ENCODE measurements at regions not wholly inside any gene's neighbourhood (a gene's known extent, or its start where the extent isn't known, plus 50 kb on each side); places are given as distances from the start of the nearest gene placed in this dataset.

DNA sequence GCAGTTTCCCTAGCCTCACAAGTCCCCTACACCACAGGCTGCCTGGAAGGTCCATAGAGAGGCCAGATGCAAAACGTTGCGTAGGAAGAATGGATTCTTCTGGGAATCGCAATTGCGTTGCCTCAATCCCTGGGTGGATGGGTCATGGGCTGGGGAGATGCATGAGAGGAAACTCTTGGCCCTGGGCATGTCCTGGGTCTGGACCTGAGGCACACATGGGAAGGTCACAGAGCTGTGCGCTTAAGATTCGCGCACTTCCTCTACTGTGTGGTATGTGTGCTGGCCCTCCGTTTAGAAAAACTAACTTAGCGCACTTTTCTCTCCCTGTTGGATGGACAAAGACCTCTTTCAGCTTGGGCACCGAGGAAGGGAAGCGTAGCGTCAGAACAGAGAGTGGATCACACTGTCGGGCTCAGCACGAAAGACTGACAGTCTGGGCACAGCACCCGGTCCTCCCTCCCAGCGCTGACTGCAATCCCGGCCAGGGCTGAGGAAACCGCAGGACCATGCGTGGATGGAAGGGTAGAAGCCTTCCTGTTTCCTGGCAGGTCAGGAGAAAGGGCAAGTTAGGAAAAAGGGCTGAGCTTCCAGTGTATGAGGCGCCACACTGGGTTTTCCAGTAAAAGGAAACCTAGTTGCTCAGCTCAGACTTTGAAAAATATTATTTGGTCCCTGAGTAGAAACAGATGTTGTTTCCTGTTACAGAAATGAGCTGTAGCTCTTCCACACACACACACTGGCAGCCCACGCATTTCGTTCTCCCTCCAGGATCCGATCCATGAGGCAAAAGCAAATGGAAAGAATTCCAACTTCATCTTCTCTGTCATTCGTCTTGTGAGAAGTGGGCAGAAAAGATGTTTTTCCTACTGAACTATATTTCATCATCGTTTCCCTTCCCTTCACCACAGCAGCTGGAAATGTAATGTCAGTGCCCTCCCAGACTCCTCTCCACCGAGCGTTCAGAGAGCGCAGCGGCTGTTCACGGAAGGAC lies 86.0 kb downstream of the ING1 start:
- Mint-ChIP-seq H3K4me1 (peaks cover 8% of the 10 kb centered on the region), H3K27ac (no peak overlapping the region), H3K27me3 (peaks cover 27% of the 10 kb centered on the region), H3K36me3 (no peaks in the 10 kb centered on the region), H3K4me3 (no peak overlapping the region), H3K9me3 (peaks cover 5% of the 10 kb centered on the region)

GRCh38 chr13:110801044-110801443 lies 87.5 kb downstream of the ING1 start:
- H3K36me3 Mint-ChIP-seq: no peaks in the 10 kb centered on the region
- H3K27ac Mint-ChIP-seq: no peak overlapping the region
- no peak overlapping the region for H3K4me3 Mint-ChIP-seq
- no peaks in the 10 kb centered on the region for H3K9me3 Mint-ChIP-seq
- peaks cover 27% of the 10 kb centered on the region for H3K27me3 Mint-ChIP-seq
- peaks cover 8% of the 10 kb centered on the region for H3K4me1 Mint-ChIP-seq

DNA sequence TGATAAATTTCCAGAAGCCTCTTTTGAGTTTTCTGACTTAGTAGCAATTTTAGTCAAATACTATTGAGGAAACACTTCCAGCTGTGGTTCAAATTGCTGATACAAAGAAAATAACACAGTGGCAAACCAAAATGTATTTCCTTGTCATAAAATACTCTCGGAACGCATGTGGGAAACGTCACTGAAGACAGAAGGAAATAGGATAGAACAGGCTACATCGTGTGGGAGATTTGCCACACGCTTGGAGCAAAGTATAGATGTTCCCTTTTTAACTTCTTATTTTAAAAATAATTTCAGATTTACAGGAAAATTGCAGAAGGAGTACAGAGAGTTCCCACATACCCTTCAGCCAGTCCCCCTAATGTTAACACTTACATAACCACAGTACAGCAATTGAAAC lies 88.8 kb downstream of the ING1 start:
- no peak overlapping the region for H3K27ac Mint-ChIP-seq
- no peaks in the 10 kb centered on the region for H3K36me3 Mint-ChIP-seq
- H3K9me3 Mint-ChIP-seq: no peaks in the 10 kb centered on the region
- peaks cover 8% of the 10 kb centered on the region for H3K4me1 Mint-ChIP-seq
- no peak overlapping the region for H3K4me3 Mint-ChIP-seq
- peaks cover 25% of the 10 kb centered on the region for H3K27me3 Mint-ChIP-seq

DNA sequence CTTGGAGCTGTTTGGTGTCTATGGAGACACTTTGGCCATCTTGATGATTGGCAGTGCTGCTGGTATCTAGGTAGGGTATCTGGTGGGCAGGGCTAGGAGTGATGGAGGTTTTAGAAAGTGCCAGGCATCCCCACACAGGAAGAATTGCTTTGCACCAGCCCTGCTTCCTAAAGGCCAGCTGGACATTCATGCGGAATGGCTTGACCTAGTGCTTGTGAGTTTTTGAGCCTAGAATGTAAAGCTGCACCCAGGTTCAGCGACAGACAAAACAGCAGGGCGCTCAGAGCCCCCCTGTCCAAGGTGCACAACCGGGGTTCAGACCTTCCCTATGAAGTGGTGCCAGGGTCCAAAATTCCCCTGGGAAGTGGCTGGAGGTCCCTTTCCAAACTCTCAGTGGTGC lies 93.1 kb downstream of the ING1 start:
- Mint-ChIP-seq H3K27ac (no peak overlapping the region), H3K36me3 (no peaks in the 10 kb centered on the region), H3K4me3 (no peak overlapping the region), H3K4me1 (peaks cover 4% of the 10 kb centered on the region), H3K27me3 (peaks cover 21% of the 10 kb centered on the region), H3K9me3 (no peaks in the 10 kb centered on the region)

GRCh38 chr13:110807546-110807945 lies 94.0 kb downstream of the ING1 start:
- no peaks in the 10 kb centered on the region for H3K9me3 Mint-ChIP-seq
- H3K36me3 Mint-ChIP-seq: no peaks in the 10 kb centered on the region
- H3K4me3 Mint-ChIP-seq: no peak overlapping the region
- H3K27ac Mint-ChIP-seq: no peak overlapping the region
- peaks cover 27% of the 10 kb centered on the region for H3K27me3 Mint-ChIP-seq
- H3K4me1 Mint-ChIP-seq: peaks cover 12% of the 10 kb centered on the region

DNA sequence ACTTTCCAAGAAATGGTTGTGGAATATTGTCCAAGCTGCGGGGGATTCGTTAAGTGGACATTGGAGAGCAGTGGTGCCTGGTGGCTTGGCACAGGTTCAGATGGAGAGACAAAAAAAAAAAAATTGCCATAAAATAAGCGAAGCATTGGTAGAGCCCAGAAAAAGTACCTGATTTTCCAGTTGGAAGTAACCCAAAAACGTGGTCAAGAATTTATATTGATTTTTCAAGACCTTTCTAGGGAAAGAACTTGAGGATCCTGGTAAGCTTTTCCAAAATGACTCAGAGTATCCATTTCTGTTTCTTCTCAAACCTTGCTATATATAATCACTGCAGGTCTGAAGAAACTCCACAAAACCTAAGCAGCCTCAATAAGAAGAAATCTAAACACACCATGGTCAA lies 94.6 kb downstream of the ING1 start:
- Mint-ChIP-seq H3K9me3 (no peaks in the 10 kb centered on the region), H3K4me3 (no peak overlapping the region), H3K27me3 (peaks cover 28% of the 10 kb centered on the region), H3K4me1 (peaks cover 12% of the 10 kb centered on the region), H3K27ac (no peak overlapping the region), H3K36me3 (no peaks in the 10 kb centered on the region)

GRCh38 chr13:110809871-110810486 lies 96.5 kb downstream of the ING1 start:
- Mint-ChIP-seq H3K27ac (no peak overlapping the region), H3K27me3 (peaks cover 29% of the 10 kb centered on the region), H3K36me3 (no peaks in the 10 kb centered on the region), H3K9me3 (no peaks in the 10 kb centered on the region), H3K4me3 (no peak overlapping the region), H3K4me1 (peaks cover 12% of the 10 kb centered on the region)

- Mint-ChIP-seq H3K4me3 (no peak overlapping the region), H3K9me3 (no peaks in the 10 kb centered on the region), H3K27ac (no peak overlapping the region), H3K4me1 (peaks cover 12% of the 10 kb centered on the region), H3K36me3 (no peaks in the 10 kb centered on the region), H3K27me3 (peaks cover 29% of the 10 kb centered on the region)
These were observed 97.7 kb downstream of the ING1 start for GRCh38 chr13:110811008-110811720.

DNA sequence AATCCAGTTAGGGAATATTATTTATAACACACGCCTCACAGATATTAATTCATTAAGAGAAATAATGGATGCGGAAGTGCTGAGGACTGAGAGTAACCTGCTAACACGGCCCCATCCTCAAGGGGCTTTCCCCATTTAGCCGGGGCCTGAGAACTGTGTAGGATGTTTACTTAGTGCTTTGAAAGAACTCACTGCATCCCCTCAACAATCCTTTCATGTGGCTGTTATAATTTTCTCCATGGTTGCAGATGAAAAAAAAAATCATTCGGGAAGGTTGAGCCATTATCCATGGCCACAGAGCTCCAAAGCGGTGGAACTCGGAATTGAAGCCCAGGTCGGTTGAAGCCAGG lies 98.2 kb downstream of the ING1 start:
- H3K27me3 Mint-ChIP-seq: peaks cover 29% of the 10 kb centered on the region
- H3K27ac Mint-ChIP-seq: no peak overlapping the region
- peaks cover 12% of the 10 kb centered on the region for H3K4me1 Mint-ChIP-seq
- no peaks in the 10 kb centered on the region for H3K9me3 Mint-ChIP-seq
- no peaks in the 10 kb centered on the region for H3K36me3 Mint-ChIP-seq
- peak overlapping the region; percentile 19 for H3K4me3 Mint-ChIP-seq

DNA sequence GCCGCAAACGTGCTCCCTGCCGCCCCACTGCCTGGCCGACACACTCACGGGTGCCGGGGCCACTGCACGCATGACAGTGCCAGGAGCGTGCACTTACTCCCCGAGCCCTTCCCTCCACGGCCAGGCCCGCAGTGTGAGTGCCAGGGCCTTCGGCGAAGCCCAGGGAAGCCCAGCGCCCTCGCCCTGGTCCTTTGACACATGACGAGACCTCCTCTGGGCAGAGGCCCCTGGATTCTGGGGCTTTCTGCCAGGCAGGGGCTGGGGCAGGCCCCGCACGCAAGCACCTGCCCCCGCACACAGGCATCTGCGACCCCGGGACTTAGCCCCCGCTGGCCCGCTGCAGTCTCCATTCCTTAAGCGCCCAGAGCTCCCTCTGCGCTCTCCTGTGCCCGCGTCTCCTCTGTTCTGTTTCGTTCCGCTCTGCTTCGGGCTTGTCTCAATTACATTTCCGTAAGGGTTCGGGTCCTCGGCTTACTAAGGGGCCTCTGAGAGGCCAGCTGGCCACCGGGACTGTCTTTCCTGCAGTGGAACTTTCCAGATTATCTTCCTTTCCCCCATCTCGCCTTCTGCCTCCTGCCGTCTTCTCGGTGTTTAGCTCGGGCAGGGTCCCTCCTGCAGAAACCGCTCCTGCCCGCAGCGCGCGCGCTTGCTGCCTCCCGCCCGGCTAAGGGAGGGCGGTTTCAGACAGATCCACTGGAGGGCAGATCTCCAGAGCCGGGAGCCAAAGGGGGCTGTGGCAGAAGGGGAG lies 98.8 kb downstream of the ING1 start:
- H3K27me3 Mint-ChIP-seq: peaks cover 29% of the 10 kb centered on the region
- H3K27ac Mint-ChIP-seq: no peak overlapping the region
- H3K36me3 Mint-ChIP-seq: no peaks in the 10 kb centered on the region
- H3K4me3 Mint-ChIP-seq: peak overlapping the region; percentile 66
- H3K9me3 Mint-ChIP-seq: no peaks in the 10 kb centered on the region
- H3K4me1 Mint-ChIP-seq: peaks cover 12% of the 10 kb centered on the region

DNA sequence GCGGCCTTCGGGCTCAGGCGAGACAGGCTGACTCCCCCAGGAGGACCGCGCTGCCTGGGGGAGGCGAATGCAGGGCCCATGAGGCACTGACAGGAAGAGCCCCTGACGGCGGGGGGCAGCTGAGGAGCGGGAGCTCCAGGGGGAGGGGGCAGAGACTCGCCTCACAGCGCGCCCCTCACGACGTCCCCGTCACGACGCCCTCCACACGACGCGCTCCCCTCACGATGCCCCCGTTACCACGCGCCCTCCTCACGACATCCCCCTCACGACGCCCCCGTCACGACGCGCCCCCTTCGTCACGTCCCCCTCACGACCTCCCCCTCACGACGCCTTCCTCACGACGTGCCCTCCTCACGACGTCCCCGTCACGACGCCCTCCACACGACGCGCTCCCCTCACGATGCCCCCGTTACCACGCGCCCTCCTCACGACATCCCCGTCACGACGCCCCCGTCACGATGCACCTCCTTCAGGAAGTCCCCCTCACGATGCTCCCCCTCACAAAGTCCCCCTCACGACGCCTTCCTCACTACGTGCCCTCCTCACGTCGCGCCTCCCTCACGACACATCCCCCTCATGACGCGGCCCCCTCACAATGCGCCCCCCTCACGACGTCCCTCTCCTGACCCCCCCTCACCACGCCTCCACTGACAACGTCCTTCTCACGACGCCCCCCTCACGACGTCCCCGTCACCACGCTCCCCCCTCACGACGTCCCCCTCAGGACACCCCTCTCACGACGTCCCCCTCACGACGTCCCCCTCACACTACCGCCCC lies 99.6 kb downstream of the ING1 start:
- Mint-ChIP-seq H3K27ac (no peak overlapping the region), H3K36me3 (no peaks in the 10 kb centered on the region), H3K4me3 (no peak overlapping the region), H3K27me3 (peaks cover 27% of the 10 kb centered on the region), H3K4me1 (peaks cover 12% of the 10 kb centered on the region), H3K9me3 (no peaks in the 10 kb centered on the region)

GRCh38 chr13:110813646-110814624 lies 100.4 kb downstream of the ING1 start:
- Mint-ChIP-seq H3K27me3 (peaks cover 22% of the 10 kb centered on the region), H3K27ac (no peak overlapping the region), H3K4me3 (no peak overlapping the region), H3K9me3 (no peaks in the 10 kb centered on the region), H3K4me1 (peaks cover 12% of the 10 kb centered on the region), H3K36me3 (no peaks in the 10 kb centered on the region)

DNA sequence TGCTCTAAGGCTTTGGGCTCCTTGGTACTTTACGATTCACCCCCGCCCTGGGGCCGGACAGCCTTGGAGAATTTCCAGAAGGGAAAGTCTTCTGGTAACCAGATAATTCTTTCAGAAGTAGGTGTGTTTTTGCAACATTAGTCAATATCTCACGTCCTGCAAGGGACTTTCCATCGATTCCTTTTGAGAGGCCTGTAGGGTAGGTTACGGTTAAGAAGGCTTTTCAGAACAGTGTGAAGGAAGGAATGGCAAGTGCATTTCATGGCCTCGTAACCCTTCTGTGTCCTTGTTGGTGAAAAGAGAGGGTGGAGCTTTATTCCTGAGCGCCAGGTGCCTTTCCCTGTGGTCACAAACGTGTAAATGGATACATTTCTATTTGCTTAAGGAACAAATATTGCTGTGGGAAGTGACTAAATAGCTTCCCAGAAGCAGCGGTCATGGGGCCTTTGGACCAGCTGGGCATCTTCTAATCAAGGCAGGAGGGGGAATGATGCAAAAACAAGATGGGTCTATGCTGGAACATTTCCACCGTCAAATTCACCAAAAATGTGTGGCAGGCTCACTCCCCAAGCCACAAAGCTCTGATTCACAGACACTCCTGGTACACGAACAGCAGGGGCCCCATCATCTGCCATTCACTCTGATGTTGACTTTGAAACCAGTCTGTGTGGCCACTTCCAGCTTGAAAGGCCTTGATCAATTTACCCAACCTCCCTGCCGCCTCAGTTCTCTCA lies 99.2 kb downstream of the ANKRD10 start:
- peaks cover 19% of the 10 kb centered on the region for H3K4me1 Mint-ChIP-seq
- H3K4me3 Mint-ChIP-seq: no peak overlapping the region
- H3K9me3 Mint-ChIP-seq: no peaks in the 10 kb centered on the region
- H3K36me3 Mint-ChIP-seq: no peaks in the 10 kb centered on the region
- H3K27ac Mint-ChIP-seq: no peak overlapping the region
- H3K27me3 Mint-ChIP-seq: peaks cover 16% of the 10 kb centered on the region
